Sigmoid colon (tissue), 6 donors: ENCODE measurements at regions not wholly inside any gene's neighbourhood (a gene's known extent, or its start where the extent isn't known, plus 50 kb on each side); places are given as distances from the start of the nearest gene placed in this dataset.
A peak's percentile ranks its signal among the peaks of the same experiment; 100 is the strongest.

Source experiments
- DNase-seq: peaks from one replicate; pipeline ENCODE4 v3.0.0-alpha.2; 2019
- H3K27ac ChIP-seq, 4 donors: fragments of 200-600 bp; sonication (generic); one replicate each; pipeline ENCODE4 v1.5.1; 2016 to 2019; ENCODE audit warnings: mild to moderate bottlenecking in 1 of 4
- H3K27me3 ChIP-seq, 3 donors: fragments of 200-600 bp; sonication (generic); one replicate each; pipeline ENCODE4 v1.5.1; 2019; ENCODE audit warnings: mild to moderate bottlenecking in 1 of 3
- H3K36me3 ChIP-seq, 4 donors: fragments of 200-600 bp; sonication (generic); one replicate each; pipeline ENCODE4 v1.5.1; 2016 to 2019
- H3K4me1 ChIP-seq, 4 donors: fragments of 200-600 bp; sonication (generic); one replicate each; pipeline ENCODE4 v1.5.1; 2017 to 2019
- H3K4me3 ChIP-seq, 4 donors: fragments of 200-600 bp; sonication (generic); one replicate each; pipeline ENCODE4 v1.5.1; 2017 to 2019; ENCODE audit warnings: mild to moderate bottlenecking in 2 of 4, moderate library complexity in 1 of 4
- H3K9me3 ChIP-seq, 4 donors: fragments of 200-600 bp in 3 of 4; sonication (generic) in 3 of 4; one replicate each; pipeline versions ENCODE4 v1.5.1 to v1.6.1; 2013 to 2019
- CTCF ChIP-seq, 4 experiments: fragments of 450-650 bp in 3 of 4; fragments of 200-600 bp in 1 of 4; IDR thresholded peaks; one replicate each; pipeline ENCODE4 v1.5.1; 2016 to 2019; ENCODE audit warnings: antibody characterized with exemption in 4 of 4, mild to moderate bottlenecking in 3 of 4, moderate library complexity in 2 of 4
- EP300 ChIP-seq, 4 donors: sonication (generic); formaldehyde crosslinking; IDR thresholded peaks; one replicate each; pipeline ENCODE4 v1.6.1; 2017; ENCODE audit warnings: antibody characterized with exemption in 4 of 4
- POLR2A ChIP-seq, 2 donors: fragments of 450-650 bp; IDR thresholded peaks; one replicate each; pipeline ENCODE4 v1.6.1; 2016; ENCODE audit warnings: antibody characterized with exemption in 2 of 2, mild to moderate bottlenecking in 2 of 2, moderate library complexity in 2 of 2
- POLR2AphosphoS5 ChIP-seq, 4 donors: sonication (generic); formaldehyde crosslinking; IDR thresholded peaks; one replicate each; pipeline ENCODE4 v1.6.1; 2017; ENCODE audit warnings: antibody characterized with exemption in 4 of 4
- WGBS, 2 donors: extraction: QIAGEN DNeasy Blood & Tissue Kit; methylation state at CpG; one replicate each; pipeline ENCODE4 v1.1.7; 2013; 5-methylcytosine and 5-hydroxymethylcytosine counted together
- intact Hi-C: fragments of 100-400 bp; cut with DNase I; formaldehyde crosslinking; loops from one replicate; pipeline ENCODE4 v1.15.1; 2023
- donor health status: healthy with polysubstance abuse.
- donor health status: healthy.

DNA sequence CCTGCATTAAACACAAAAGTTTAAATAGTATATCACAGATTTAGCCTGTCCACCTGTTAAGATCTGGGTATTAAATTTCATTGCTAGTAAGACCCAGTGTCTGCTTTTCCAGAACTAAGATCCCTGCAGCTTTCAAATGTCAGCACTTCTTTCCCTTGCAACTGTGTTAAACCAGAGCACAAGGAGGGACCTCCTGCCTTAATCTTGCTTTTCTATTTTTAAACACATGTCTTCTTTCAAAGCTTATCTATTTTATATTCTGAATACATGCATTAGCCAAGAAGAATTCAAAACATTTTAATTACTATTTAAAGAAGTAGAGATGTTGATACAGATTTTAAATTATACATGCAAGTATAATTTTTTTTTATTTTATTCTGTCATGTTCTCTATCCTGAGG, 315.1 kb downstream of the ARPP21 start:
- H3K27ac ChIP-seq = no peak overlapping the region
- no peak for DNase-seq
- no peaks in the 10 kb centered on the region for H3K36me3 ChIP-seq
- peaks cover 0 to 4% (median 0%) of the 10 kb centered on the region in 4 donors for H3K9me3 ChIP-seq
- intact Hi-C loops = no loop called here
- no peaks in the 10 kb centered on the region for H3K27me3 ChIP-seq
- no peak for TF ChIP-seq POLR2A (IDR thresholded peaks at IDR 0.05)
- TF ChIP-seq EP300 (IDR thresholded peaks at IDR 0.05) = no peak
- no peak for TF ChIP-seq CTCF (IDR thresholded peaks at IDR 0.05)
- no peak for TF ChIP-seq POLR2AphosphoS5 (IDR thresholded peaks at IDR 0.05)
- no peaks in the 10 kb centered on the region for H3K4me1 ChIP-seq
- H3K4me3 ChIP-seq = no peak overlapping the region

DNA sequence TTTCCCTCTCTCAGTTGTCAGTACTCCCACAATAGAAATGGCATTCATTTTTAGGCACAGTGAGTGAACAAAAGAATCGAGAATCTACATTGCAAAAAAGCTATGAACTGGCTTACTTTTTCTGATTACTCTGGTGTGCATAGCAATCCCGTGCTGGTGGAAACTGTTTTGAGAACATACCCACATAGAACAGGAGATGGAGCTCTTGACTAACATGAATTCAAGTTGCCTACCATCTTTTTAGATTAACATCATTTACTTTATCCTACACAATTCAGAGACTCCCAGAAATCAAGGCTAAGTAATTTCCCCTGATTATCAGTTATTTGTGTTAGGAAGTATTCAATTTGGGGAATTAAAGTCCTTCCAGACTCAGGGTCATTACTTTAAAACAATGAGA, 326.6 kb downstream of the ARPP21 start:
- 7 to 17% methylated on average over 2 of the region's 2 CpGs for WGBS, 2 donors
- TF ChIP-seq CTCF (IDR thresholded peaks at IDR 0.05) (peak in 3 of 4 experiments; percentile 38 to 57 (median 49)), POLR2AphosphoS5 (IDR thresholded peaks at IDR 0.05) (no peak), EP300 (IDR thresholded peaks at IDR 0.05) (no peak), POLR2A (IDR thresholded peaks at IDR 0.05) (no peak)
- Histone ChIP-seq H3K4me1 (peaks cover 0 to 13% (median 5%) of the 10 kb centered on the region in 4 donors), H3K36me3 (no peaks in the 10 kb centered on the region), H3K27ac (no peak overlapping the region), H3K9me3 (no peaks in the 10 kb centered on the region), H3K4me3 (no peak overlapping the region), H3K27me3 (no peaks in the 10 kb centered on the region)
- intact Hi-C loops = loop anchor here (1.0 kb wide), 1 partner anchor 735 kb away; no protein-coding TSS in a partner anchor
- no peak for DNase-seq

GRCh38 chr3:35966629-35967464, 327.5 kb downstream of the ARPP21 start:
- H3K4me3 ChIP-seq = no peak overlapping the region
- DNase-seq = no peak
- no peaks in the 10 kb centered on the region for H3K36me3 ChIP-seq
- intact Hi-C loops = loop anchor here (1.0 kb wide), 1 partner anchor 734 kb away; no protein-coding TSS in a partner anchor
- 83 to 90% methylated on average over 3 of the region's 3 CpGs for WGBS, 2 donors
- H3K4me1 ChIP-seq = peaks cover 0 to 13% (median 5%) of the 10 kb centered on the region in 4 donors
- no peaks in the 10 kb centered on the region for H3K9me3 ChIP-seq
- TF ChIP-seq POLR2AphosphoS5 (IDR thresholded peaks at IDR 0.05) (no peak), EP300 (IDR thresholded peaks at IDR 0.05) (no peak), POLR2A (IDR thresholded peaks at IDR 0.05) (no peak), CTCF (IDR thresholded peaks at IDR 0.05) (no peak)
- H3K27ac ChIP-seq = no peak overlapping the region
- no peaks in the 10 kb centered on the region for H3K27me3 ChIP-seq

DNA sequence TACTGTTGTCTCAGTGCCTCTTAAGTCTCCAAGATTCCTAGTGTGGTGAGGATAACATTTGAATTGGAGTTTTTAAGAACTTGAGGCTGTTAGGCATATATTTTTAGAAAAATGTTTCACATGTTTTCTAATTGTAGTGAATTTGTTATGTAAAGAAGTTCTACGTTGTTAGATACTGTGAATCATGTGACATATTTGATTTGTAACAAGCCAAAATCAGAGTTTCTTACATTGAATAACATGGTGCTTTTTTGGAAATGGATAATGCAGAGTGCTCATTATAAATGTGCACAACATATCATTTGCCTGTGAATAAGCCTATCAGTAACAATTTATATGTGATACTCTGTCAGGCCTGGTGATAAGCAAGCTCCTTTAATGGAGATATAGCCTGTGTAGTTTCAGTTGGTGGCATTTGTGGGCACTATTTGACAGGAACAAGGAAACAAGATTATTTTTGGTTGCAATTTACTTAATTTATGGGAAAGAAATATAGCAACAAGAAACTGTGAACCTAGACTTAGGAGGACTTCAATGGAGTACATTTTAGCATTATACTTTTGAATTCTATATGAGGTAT, 328.8 kb downstream of the ARPP21 start:
- H3K4me1 ChIP-seq = peaks cover 0 to 13% (median 5%) of the 10 kb centered on the region in 4 donors
- intact Hi-C loops = no loop called here
- H3K36me3 ChIP-seq = no peaks in the 10 kb centered on the region
- no peak overlapping the region for H3K27ac ChIP-seq
- H3K9me3 ChIP-seq = no peaks in the 10 kb centered on the region
- no peak for DNase-seq
- H3K4me3 ChIP-seq = no peak overlapping the region
- no peaks in the 10 kb centered on the region for H3K27me3 ChIP-seq
- TF ChIP-seq POLR2A (IDR thresholded peaks at IDR 0.05) = no peak
- no peak for TF ChIP-seq CTCF (IDR thresholded peaks at IDR 0.05)
- no peak for TF ChIP-seq POLR2AphosphoS5 (IDR thresholded peaks at IDR 0.05)
- no peak for TF ChIP-seq EP300 (IDR thresholded peaks at IDR 0.05)
- 38 to 60% methylated on average over 1 of the region's 1 CpG for WGBS, 2 donors
